Astrocyte of the spinal cord (primary cell): ENCODE measurements at regions not wholly inside any gene's neighbourhood (a gene's known extent, or its start where the extent isn't known, plus 50 kb on each side); places are given as distances from the start of the nearest gene placed in this dataset.

ENCODE experiments used
- DNase-seq: peaks from one replicate; pipeline ENCODE4 v3.0.0; 2011; ENCODE audit warnings: low read depth, low spot score
- H3K4me3 ChIP-seq: 2 replicates; pipeline ENCODE4 v1.5.1; 2011; ENCODE audit warnings: low read depth, mild to moderate bottlenecking, low read length, moderate library complexity
- in situ Hi-C: cut with HindIII; loops from 2 replicates; pipeline ENCODE4 v1.10.0; 2017; ENCODE audit warnings: low sequenced_read_pairs
- TF ChIP-seq, protein P1 (sequence below): IDR thresholded peaks from 2 replicates; pipeline ENCODE4 v1.5.1; 2012; ENCODE audit warnings: low read depth, mild to moderate bottlenecking, low read length, inconsistent platforms

- no peak for DNase-seq
- TF ChIP-seq, protein P1, sequence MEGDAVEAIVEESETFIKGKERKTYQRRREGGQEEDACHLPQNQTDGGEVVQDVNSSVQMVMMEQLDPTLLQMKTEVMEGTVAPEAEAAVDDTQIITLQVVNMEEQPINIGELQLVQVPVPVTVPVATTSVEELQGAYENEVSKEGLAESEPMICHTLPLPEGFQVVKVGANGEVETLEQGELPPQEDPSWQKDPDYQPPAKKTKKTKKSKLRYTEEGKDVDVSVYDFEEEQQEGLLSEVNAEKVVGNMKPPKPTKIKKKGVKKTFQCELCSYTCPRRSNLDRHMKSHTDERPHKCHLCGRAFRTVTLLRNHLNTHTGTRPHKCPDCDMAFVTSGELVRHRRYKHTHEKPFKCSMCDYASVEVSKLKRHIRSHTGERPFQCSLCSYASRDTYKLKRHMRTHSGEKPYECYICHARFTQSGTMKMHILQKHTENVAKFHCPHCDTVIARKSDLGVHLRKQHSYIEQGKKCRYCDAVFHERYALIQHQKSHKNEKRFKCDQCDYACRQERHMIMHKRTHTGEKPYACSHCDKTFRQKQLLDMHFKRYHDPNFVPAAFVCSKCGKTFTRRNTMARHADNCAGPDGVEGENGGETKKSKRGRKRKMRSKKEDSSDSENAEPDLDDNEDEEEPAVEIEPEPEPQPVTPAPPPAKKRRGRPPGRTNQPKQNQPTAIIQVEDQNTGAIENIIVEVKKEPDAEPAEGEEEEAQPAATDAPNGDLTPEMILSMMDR: no peak
- in situ Hi-C loops: no loop called here
- no peak overlapping the region for H3K4me3 ChIP-seq
Measured at GRCh38 chr5:8522646-8523045, 653.7 kb downstream of the MTRR start.

DNA sequence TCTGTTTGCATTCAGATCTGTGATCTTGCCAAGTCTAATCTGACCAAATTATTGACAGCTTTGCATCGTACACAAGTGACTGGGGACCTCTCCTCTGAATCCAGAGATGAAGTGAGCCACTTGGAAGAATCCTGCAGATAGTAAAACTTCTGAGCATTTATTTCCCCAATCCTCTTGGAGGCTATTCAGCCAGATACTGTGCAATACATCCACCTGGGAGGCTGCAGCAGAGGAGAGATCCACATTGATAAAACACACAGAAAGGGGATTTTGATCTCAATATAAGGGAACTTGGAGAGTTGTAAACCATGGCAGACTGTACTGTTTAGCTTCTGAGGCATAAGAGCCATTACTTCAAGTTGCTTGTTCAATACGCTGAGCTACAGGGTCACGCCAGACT, 654.6 kb downstream of the MTRR start:
- no peak for DNase-seq
- TF ChIP-seq, protein P1: no peak
- in situ Hi-C loops: no loop called here
- H3K4me3 ChIP-seq: no peak overlapping the region

DNA sequence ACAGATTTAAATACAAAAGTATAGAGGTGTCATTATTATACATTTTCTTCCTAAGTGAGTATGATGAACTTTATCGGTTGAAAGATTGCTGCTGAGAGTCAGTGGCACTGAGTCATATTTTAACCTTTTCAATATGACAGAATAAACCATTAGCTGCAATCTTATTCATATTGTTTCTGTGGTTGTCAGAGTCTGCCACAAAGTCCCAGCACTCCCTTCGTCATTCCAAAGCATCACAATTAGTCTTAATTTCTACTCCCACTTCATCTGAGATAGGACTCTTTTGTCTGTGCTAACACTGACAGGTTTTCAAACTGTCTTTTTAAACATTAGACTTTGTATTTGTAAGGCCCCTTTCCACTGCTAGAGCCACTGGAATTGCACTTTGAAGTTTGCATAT, 656.9 kb downstream of the MTRR start:
- in situ Hi-C loops: no loop called here
- TF ChIP-seq, protein P1: no peak
- no peak overlapping the region for H3K4me3 ChIP-seq
- DNase-seq: no peak

- no peak overlapping the region for H3K4me3 ChIP-seq
- TF ChIP-seq, protein P1: no peak
- in situ Hi-C loops: no loop called here
- DNase-seq: no peak
Measured at GRCh38 chr5:8528106-8528505, 659.2 kb downstream of the MTRR start.

DNA sequence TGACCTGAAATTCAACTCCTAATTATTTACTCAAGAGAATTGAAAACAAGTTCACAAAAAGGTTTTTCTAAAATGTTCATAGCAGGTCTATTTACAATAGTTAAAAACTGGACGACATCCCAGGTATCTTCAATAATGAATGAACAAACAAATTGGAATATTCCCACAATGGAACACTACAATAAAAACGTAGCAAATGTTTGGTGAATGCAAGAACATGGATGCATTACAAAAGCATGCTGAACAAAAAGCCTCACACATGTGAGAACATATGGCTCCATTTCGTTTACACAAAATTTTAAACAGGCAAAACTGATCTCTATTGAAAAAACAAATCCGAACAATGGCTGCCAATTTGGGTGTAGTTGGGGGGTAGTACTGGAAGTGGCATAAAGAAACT, 669.9 kb downstream of the MTRR start:
- in situ Hi-C loops: no loop called here
- TF ChIP-seq, protein P1: no peak

DNA sequence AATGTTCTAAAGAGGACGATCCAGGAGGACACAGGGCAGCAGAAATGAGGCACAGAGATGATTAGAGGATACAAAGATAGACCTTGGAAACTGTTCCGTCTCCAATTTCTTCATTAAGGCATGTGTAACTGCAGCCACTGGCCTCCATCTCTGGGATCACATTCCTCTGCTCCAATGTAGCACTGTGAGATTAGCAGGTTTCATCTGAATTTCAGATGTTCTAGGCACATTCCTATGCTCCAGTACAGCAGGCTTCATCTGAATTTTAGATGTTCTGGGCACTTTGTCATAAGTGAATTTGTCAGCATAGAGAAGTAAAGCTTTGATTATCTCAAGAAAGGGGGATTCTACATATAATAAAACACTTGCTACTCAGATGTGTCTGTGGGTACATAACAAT, 671.4 kb downstream of the MTRR start:
- in situ Hi-C loops: no loop called here
- no peak overlapping the region for H3K4me3 ChIP-seq
- DNase-seq: no peak
- TF ChIP-seq, protein P1: no peak

More for the DNA sequence above, 669.9 kb downstream of the MTRR start:
- DNase-seq: no peak
- no peak overlapping the region for H3K4me3 ChIP-seq

GRCh38 chr5:8550921-8551320, 682.0 kb downstream of the MTRR start:
- DNase-seq: no peak
- in situ Hi-C loops: no loop called here
- TF ChIP-seq, protein P1: no peak
- no peak overlapping the region for H3K4me3 ChIP-seq
